DND-41 (cell line): ENCODE measurements at regions not wholly inside any gene's neighbourhood (a gene's known extent, or its start where the extent isn't known, plus 50 kb on each side); places are given as distances from the start of the nearest gene placed in this dataset.

Experiments used
- EZH2 ChIP-seq: IDR thresholded peaks from 3 replicates; pipeline ENCODE4 v1.6.1; 2012; ENCODE audit warnings: borderline replicate concordance, low read depth, mild to moderate bottlenecking, moderate library complexity, low read length, inconsistent platforms; ENCODE audit not compliant: severe bottlenecking
- TF ChIP-seq, protein P1 (sequence below): IDR thresholded peaks from 2 replicates; pipeline ENCODE4 v1.5.1; 2012; ENCODE audit warnings: borderline replicate concordance, low read length, moderate library complexity, mild to moderate bottlenecking; ENCODE audit not compliant: poor library complexity, severe bottlenecking; ENCODE audit errors: extremely low read depth

GRCh38 chr2:66948234-66948633 is 448.9 kb upstream of the ETAA1 start:
- TF ChIP-seq, protein P1, sequence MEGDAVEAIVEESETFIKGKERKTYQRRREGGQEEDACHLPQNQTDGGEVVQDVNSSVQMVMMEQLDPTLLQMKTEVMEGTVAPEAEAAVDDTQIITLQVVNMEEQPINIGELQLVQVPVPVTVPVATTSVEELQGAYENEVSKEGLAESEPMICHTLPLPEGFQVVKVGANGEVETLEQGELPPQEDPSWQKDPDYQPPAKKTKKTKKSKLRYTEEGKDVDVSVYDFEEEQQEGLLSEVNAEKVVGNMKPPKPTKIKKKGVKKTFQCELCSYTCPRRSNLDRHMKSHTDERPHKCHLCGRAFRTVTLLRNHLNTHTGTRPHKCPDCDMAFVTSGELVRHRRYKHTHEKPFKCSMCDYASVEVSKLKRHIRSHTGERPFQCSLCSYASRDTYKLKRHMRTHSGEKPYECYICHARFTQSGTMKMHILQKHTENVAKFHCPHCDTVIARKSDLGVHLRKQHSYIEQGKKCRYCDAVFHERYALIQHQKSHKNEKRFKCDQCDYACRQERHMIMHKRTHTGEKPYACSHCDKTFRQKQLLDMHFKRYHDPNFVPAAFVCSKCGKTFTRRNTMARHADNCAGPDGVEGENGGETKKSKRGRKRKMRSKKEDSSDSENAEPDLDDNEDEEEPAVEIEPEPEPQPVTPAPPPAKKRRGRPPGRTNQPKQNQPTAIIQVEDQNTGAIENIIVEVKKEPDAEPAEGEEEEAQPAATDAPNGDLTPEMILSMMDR: no peak
- no peak for TF ChIP-seq EZH2
